OCI-M1 (cell line): ENCODE measurements at regions not wholly inside any gene's neighbourhood (a gene's known extent, or its start where the extent isn't known, plus 50 kb on each side); places are given as distances from the start of the nearest gene placed in this dataset.

Source experiments
- DNase-seq: peaks from one replicate; lab custom pipeline; 2025; lab: John Stamatoyannopoulos, UW

DNA sequence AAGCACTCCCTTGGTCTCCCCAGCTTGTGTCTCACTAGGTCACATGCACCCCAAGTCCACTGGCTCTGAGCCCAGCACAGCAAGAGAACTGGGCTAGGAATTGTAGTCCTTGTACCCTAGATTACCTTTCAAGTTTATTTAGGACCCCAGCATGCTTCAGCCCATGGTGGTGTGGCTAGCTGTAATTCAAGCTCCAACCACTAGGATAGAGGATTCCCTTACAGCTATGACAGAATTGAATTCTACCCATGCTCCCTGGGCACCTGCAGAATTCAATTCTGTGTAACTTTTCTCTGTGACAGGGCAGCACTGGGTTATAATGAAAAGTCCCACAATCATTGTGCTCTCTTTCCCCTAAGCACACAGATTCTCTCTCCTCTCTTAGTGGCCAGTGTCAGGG is 253.8 kb upstream of the DMD start:
- peak; percentile 1 for DNase-seq

DNA sequence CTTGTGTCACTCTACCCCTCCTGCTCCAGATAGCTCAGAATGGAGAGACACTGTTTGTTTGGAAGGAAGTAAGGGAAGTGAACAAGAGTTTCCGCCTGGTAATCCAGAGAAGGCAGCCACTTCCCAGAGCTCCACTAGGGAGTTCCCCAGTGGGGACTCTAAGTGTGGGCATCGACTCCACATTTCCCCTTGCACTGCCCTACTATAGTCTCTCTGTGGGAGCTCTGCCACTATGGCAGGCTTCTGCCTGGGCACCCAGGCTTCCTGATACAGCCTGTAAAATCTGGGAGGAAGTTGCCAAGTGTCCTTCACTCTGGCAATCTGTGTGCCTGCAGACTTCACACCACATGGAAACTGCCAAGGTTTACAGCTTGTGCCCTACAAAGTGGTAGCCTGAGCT is 245.8 kb upstream of the DMD start:
- DNase-seq: no peak

DNA sequence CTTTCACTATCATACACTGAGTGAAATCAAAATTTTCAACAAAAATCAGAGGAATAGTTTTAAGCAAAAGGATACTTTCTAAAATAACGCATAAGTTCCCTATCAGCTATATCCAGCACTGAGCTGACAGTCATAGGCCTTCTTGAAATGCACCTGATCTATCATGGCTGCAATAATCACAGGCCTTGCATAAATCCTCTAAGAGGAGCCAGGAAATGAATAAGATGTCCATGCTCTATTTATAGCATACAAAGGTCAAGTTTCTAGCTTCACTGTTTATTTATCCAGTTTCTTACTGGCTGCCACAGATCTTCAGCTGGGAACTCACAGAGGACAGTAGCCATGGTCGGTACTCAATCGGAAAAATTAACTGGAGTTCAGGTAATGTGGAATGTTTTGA is 235.9 kb upstream of the DMD start:
- DNase-seq: no peak

DNA sequence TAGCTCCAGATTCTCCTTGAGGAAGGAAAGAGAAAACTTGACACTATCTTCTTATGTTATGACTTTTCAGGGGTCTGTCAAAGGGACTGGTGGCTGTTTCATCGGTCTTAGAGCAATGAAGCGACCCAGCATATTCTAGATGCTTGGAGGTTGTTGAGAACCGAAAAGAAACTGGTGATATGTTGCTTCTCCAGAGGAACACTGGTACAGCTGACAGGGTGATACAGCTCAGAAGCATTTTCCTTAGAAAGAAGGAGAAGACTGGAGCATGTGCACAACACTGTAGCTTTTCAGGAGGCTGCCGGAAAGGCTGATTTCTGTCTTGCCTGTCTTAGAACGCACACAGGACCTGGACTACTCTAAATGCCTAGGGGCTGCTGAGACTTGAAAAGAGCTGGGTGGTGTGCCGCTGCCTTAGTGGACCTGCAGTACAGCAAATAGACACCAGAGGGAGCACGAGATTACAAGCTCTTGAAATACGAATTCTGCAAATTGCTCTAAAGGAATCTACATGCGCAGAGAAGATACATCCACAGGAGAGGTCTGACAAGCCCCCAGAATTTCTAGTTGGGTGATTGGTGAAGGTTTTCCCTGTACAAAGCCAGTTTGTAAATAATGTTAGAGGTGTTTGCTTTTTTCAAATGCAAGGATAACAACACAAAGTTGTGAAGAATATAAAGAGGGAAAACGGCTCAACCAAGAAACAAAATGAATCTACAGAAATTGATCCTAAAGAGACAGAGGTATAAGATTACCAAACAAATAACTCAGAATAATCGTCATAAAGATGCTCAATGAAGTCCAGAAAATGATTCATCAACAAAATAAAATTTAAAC is 223.1 kb upstream of the DMD start:
- peak; percentile 79 for DNase-seq

DNA sequence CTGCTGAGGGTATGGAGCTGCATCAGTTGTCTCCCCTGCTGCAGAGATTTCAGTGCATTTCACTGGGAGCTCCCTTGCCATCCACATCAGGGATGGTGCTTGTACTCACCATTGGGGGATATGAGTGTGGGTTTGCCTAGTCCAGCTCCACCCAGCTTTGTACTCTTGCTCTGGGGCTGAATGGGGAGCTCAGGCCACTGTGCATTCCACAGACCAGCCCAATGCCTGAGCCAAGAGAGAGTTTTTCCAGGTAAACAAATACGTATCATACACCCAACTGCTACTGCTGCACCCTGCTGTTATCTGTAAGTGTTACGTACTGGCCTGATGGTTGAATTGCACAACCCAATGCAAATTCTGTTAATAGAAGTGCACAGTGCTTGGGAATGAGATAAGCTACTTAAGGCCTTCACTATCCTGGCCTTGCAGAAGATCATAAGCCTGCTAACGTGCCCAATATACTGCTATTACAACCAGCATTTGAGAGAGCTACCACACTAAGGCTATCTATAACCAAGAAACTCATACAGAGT is 205.0 kb upstream of the DMD start:
- DNase-seq: peak; percentile 39

DNA sequence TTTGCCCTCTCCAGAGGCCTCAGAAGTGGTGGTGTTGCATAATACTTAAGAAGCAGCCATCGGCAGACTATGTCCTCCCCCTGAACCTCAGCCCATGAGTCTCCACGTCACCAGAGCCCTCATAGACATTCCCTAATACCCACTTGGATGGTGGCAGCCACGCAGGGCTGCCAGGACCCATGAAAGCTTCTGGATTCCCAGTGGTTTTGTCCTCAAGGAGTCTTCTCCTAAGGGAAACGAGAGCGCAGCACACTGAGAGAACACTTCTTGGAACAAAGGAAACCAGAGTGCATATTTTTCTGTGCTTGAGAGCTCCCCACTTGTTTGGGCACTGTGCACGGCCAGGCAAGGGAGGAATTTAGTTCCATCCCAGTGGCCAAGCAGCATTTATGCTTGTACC is 204.1 kb upstream of the DMD start:
- no peak for DNase-seq

DNA sequence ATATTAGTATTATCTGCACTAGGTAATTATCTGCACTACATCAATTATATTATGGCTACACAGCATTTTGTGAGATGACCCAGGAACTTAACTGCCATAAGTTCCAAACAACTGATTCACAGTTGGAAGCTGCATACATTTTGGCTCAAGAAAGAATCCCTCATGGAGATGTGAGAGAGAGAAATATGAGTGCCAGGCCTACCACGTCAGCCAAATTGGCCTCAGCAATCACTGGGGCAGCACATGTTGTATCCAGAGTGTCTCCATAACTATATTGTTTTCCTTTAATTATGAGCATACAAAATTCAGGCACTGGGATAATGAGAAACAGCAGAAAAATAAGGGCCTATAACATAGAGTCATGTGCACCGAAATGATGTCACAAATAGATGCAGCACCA is 174.2 kb upstream of the DMD start:
- DNase-seq: no peak

DNA sequence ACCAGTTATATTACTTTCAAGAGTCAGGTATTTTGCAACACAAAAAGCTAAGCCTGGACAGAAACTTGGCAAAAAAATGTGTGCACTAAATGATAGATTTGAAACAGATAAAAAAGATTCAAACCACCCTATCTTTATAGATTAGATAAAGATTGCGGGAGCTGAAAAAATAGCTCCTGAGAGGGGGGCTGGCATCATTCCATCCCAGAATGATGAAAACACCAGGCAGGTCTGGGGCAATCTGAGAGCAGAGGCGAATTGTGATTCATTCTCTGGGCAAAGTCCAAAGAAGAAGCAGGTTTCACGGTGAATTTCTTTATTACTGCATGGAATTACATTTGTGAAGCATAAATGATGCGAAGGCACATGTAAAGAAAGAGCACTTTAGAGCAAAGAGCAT is 168.5 kb upstream of the DMD start:
- DNase-seq: no peak

DNA sequence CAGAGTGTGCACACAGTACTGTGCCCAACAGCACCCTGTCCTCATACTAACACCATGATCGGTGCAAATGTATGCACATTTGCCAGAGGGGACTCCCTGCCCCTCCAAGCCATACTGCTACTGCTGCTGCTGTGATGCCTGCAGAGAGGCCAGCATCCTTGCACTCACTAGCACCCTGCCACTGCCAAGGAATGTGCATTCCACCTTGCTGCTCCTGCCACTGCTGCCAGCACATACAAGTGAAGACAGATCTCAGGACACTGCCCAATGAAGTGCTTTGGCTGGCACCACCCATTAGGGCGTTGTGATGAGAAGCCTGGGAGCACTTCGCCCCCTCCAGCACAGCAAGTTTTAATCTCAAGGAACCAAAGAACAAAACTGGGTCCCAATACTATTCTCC is 146.3 kb upstream of the DMD start:
- no peak for DNase-seq

DNA sequence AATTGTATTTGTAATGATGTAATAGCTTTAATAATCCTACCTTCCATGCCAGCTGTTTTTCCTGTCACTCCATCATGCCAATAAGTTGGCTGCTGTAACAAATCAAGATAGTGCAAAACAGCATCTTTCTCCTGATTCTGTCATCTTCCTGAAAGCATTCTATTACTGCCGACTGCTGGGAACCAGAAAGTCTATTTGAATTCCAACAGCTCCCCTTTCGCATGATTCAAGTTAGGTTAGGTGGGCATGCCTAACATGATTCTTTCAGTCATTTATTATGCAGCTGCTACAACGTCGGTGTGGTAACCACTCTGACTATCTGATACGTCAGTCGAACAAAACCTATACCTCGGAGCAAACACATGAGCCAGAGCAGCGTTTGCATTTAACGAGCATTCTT is 127.9 kb upstream of the DMD start:
- DNase-seq: no peak

DNA sequence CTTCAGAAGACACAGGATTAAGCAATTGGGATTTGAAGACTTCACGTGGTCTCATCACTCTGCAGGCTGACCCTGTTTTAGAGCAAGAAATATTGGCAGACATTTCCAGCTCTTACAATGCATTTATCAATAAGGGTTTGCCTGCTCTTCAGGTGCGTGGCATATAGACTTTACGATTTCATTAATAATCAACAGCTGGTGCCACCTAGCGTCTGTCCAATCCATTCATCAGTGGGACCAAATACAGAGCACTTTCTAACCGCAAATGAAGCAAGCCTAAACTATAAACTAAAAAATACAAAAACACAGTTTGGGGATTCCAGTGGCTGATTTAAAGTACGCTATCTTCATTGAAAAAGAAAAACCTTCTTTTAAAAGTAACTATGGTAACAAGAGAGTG is 125.4 kb upstream of the DMD start:
- DNase-seq: peak; percentile 44

DNA sequence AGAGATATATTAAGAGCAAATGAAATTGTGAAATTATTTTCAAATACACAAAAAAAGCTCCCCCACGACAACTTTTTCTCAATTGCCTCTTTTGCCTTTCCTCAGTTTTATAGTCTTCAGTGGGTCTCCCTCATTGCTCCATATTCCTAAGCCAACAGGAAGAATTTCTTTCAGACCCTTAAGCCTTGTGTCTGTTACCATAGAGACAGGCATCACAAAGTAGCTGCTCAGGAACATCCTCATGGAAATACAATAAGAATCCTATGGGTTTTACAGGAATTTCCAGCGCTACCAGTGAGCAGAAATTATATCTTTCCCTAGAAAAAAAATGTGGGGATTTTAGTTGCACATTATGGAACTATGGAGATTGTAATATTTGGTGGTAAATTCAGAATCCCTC is 121.9 kb upstream of the DMD start:
- no peak for DNase-seq

DNA sequence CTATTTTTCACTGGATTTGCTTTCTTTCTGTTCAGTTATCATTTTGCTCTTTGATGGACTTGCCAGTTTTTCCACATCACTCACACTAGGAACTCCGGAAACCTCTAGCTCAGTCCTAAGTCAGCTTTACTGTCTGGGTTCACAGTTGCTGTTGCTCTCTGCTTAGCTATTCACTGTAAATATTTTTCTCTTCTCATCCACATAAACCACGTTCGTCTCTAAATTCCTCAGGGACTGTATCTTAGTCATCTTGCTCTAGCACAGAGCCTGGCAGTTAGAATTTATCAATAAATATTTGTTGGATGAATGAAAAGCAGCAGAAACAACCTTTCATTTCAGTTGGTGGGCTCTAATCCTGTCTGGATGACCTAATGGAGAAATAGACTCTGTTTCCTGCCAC is 119.4 kb upstream of the DMD start:
- DNase-seq: no peak

DNA sequence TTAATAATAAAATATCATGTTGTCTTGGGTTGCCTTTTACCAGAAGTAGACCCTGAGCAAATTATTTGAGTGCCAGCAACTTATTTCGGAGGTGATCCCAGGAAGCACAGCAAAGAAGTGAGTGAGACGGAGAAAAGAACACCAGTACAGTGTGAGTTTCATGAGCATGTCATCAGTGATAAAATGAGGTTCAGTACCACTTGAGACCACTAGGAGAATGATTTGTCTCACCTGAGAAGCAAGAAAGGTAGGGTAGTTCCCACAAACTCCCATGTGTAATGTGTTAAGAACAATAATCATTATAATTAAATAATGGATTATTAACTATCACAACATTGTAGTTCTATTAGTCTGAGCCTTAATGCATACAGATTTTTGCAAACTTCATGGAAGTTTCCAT is 112.8 kb upstream of the DMD start:
- DNase-seq: no peak

DNA sequence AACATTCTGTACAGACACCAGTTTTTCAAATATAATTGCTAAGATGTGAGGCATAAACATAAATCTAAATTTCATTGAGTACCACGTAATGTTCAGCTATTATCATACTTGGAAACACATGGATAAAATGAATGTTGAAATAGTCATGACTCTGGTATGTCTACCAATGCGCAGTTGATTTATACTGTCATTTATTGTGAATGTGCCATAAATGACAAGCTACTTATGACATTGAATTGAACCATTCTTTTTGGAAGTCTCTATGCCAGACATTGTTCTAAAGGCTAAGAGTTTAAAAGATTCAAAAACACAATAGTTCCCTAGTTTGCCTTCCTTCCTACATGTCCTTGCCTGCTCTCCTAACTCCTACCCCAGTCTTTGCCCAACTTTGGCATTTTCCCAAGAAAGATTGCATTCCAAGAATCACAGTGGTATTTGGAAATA is 96.6 kb upstream of the DMD start:
- no peak for DNase-seq

DNA sequence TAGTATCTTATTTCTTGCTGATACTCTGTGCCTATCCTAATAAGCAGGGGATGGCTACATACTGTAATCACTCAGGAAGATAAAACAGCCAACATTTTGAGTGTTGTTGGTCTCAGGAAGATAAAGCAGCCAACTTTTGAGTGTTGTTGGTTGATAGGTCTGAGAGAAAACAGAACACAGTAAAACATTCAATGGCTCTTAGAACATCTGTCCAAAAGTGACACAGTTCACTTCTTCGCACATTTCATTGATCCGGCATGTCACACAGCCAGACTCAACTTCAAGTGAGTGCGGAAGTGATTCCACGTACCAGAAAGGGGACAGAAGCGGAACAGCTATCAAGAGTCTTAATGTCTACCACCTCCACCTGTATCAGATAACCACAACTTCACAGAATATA is 87.3 kb upstream of the DMD start:
- no peak for DNase-seq

DNA sequence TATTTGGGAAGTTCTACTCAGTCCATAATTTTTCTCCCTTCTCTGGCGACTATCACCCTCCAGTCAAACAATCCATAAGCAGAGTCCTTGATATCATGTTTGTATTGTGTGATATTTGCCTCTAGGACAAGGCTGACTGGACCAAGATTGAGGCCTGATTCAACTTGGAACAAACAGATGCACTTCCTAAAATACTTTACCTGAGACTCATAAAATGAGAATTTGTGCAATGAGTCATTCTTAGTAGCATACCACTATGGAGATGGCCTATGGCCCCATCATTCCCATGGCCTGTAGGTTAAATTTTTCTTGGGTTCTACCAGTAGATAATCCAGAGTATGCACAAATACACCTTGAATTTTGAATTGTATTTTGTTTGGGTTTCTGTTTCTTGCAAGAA is 74.2 kb upstream of the DMD start:
- DNase-seq: no peak

DNA sequence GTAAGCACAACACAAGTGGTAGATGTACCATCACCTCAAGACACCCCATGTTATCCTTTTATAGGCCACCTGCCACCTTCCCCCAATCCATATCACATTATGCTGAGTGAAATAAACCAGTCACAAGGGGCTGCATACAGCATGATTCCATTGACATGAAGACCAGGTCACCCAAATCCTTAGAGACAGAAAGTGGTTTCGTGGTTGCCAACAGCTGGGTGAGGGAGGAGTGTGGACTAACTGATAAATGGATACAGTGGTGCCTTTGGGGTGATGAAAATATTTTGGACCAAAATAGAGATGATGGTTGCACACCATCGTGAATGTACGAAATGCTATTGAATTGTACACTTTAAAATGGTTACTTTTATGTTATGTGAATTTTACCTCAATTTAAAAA is 65.7 kb upstream of the DMD start:
- peak; percentile 1 for DNase-seq

DNA sequence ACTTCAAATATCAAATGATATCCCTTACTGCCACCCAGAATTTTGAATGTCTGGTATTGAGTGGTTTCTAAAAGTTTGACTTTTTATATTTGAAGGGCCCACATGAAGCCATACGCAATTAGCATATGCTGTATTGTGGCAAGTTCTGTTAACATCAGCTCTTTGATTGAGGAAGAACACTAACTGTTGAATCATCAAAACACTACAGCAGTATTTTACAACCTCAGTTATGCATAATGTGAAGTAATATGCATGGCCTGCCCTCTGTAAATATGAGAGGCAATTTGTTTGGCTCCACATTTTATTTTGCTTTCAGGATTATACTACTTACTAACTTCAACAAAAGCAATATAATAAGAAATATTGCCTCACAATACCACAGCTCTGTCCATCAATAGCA is 62.2 kb upstream of the DMD start:
- DNase-seq: no peak

DNA sequence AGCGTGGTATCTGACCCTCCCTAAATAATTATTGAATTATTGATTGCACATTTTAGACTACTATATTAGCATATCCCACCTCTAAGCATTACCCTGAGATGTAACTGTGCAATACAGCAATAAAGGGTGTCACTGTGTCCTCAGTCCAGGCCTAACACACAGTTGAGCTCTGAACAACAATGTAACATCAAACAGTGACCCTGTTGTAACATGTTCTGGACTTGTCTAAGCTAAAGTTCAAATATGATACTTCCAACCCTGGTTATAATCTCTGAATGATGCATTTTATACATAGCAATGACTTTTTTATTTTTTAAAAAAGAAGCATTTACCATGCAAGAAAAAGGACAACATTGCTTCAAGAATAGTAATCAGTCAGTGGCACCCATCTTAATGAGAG is 61.6 kb upstream of the DMD start:
- DNase-seq: no peak
